GM12878 (cell line): ENCODE measurements at regions not wholly inside any gene's neighbourhood (a gene's known extent, or its start where the extent isn't known, plus 50 kb on each side); places are given as distances from the start of the nearest gene placed in this dataset.

Experiments
- EZH2 ChIP-seq: IDR thresholded peaks from 2 replicates; pipeline ENCODE4 v1.6.1; 2012; ENCODE audit warnings: low read depth, mild to moderate bottlenecking, control low read depth, inconsistent platforms, low read length, borderline replicate concordance; ENCODE audit not compliant: control insufficient read depth
- POLR2AphosphoS2 ChIP-seq: IDR thresholded peaks from 2 replicates; pipeline ENCODE4 v1.6.1; 2011; ENCODE audit warnings: low read depth, mild to moderate bottlenecking, low read length, improper control_type of control experiment, moderate library complexity
- TF ChIP-seq, protein P1 (sequence below): fragments of 450-650 bp; formaldehyde crosslinking; IDR thresholded peaks from 2 replicates; pipeline ENCODE4 v1.4.0; 2020; ENCODE audit warnings: mild to moderate bottlenecking, moderate library complexity
- TF ChIP-seq, protein P2 (sequence below): fragments of 450-650 bp; IDR thresholded peaks from 2 replicates; pipeline ENCODE4 v1.6.1; 2014; ENCODE audit warnings: mild to moderate bottlenecking

DNA sequence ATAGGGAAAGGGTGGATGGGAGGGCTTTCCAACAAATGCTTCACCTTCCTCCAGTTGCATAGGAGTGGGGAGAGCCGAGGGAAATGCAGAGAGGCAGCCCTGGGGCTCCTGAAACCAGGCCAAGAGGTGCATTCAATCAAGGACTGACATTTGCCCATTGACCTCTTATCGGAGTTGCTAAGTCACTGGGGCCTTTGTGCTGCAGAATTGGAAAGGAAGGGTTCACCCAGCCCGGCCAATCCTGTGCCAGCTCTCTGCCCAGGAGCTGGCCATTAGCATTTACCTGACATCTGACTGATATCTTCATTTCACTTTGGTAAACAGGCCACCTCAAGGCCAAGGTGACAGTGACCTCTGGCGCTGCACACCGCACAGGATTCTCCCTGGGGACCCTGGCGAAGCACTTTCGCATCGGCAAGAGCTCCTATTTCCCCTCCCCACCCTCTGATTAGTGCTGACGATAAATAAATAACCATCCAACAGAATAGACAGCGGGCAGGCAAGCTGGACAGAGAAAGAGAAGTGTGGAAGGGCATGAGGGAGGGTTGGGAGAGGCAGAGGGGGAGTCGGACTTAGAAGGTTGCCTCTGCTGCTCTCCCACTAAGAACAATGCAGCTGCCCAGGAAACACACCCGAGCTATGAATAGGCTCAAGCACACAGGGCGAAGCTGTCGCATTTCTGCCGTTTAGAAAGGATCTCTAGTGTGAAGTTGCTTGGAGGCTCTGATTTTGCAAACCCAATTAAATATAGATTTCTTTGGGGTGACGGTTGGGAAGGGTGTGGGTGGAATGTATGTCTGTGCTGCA is 57.0 kb upstream of the BOD1 start (continued):
- TF ChIP-seq POLR2AphosphoS2: no peak
- TF ChIP-seq, protein P1, sequence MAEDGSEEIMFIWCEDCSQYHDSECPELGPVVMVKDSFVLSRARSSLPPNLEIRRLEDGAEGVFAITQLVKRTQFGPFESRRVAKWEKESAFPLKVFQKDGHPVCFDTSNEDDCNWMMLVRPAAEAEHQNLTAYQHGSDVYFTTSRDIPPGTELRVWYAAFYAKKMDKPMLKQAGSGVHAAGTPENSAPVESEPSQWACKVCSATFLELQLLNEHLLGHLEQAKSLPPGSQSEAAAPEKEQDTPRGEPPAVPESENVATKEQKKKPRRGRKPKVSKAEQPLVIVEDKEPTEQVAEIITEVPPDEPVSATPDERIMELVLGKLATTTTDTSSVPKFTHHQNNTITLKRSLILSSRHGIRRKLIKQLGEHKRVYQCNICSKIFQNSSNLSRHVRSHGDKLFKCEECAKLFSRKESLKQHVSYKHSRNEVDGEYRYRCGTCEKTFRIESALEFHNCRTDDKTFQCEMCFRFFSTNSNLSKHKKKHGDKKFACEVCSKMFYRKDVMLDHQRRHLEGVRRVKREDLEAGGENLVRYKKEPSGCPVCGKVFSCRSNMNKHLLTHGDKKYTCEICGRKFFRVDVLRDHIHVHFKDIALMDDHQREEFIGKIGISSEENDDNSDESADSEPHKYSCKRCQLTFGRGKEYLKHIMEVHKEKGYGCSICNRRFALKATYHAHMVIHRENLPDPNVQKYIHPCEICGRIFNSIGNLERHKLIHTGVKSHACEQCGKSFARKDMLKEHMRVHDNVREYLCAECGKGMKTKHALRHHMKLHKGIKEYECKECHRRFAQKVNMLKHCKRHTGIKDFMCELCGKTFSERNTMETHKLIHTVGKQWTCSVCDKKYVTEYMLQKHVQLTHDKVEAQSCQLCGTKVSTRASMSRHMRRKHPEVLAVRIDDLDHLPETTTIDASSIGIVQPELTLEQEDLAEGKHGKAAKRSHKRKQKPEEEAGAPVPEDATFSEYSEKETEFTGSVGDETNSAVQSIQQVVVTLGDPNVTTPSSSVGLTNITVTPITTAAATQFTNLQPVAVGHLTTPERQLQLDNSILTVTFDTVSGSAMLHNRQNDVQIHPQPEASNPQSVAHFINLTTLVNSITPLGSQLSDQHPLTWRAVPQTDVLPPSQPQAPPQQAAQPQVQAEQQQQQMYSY (CRISPR knock-in tag): no peak
- no peak for TF ChIP-seq EZH2
- TF ChIP-seq, protein P2, sequence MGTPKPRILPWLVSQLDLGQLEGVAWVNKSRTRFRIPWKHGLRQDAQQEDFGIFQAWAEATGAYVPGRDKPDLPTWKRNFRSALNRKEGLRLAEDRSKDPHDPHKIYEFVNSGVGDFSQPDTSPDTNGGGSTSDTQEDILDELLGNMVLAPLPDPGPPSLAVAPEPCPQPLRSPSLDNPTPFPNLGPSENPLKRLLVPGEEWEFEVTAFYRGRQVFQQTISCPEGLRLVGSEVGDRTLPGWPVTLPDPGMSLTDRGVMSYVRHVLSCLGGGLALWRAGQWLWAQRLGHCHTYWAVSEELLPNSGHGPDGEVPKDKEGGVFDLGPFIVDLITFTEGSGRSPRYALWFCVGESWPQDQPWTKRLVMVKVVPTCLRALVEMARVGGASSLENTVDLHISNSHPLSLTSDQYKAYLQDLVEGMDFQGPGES: no peak
